OCI-LY7 (cell line): ENCODE measurements at regions not wholly inside any gene's neighbourhood (a gene's known extent, or its start where the extent isn't known, plus 50 kb on each side); places are given as distances from the start of the nearest gene placed in this dataset.

Experiments
- EZH2phosphoT487 ChIP-seq: fragments of 200-600 bp; sonication (generic); IDR thresholded peaks from 2 replicates; pipeline ENCODE4 v1.6.1; 2018; ENCODE audit warnings: low read depth, borderline replicate concordance, mild to moderate bottlenecking, mixed run types, antibody characterized with exemption, low read length, moderate library complexity, mixed read lengths
- TF ChIP-seq, protein P1 (sequence below): fragments of 200-600 bp; sonication (generic); conservative IDR thresholded peaks from 2 replicates; pipeline ENCODE4 v1.5.1; 2014; ENCODE audit warnings: mild to moderate bottlenecking, antibody characterized with exemption, low read length, moderate library complexity, mixed read lengths

DNA sequence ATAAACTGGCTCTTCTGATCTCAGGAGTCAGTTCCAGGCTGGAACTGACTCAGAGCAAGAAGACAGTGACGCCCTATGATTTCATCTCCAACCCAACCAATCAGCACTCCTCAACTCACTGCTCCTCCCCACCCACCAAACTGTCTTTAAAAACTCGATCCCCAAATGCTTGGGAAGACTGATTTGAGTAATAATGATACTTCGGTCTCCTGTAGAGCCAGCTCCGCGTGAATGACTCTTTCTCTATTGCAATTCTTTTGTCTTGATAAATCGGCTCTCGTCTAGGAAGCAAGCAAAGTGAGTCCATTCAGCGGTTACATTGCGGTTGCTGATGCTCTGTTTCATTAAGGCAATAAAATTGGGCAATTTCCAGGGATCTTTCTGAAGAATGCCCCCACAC lies 1025.3 kb upstream of the CNTNAP5 start:
- TF ChIP-seq, protein P1, sequence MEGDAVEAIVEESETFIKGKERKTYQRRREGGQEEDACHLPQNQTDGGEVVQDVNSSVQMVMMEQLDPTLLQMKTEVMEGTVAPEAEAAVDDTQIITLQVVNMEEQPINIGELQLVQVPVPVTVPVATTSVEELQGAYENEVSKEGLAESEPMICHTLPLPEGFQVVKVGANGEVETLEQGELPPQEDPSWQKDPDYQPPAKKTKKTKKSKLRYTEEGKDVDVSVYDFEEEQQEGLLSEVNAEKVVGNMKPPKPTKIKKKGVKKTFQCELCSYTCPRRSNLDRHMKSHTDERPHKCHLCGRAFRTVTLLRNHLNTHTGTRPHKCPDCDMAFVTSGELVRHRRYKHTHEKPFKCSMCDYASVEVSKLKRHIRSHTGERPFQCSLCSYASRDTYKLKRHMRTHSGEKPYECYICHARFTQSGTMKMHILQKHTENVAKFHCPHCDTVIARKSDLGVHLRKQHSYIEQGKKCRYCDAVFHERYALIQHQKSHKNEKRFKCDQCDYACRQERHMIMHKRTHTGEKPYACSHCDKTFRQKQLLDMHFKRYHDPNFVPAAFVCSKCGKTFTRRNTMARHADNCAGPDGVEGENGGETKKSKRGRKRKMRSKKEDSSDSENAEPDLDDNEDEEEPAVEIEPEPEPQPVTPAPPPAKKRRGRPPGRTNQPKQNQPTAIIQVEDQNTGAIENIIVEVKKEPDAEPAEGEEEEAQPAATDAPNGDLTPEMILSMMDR, result no peak
- TF ChIP-seq EZH2phosphoT487, result no peak
